Heart left ventricle (tissue), 16 donors: ENCODE measurements at regions not wholly inside any gene's neighbourhood (a gene's known extent, or its start where the extent isn't known, plus 50 kb on each side); places are given as distances from the start of the nearest gene placed in this dataset.

ENCODE experiments used
- ATAC-seq, 4 donors: fragments of 200-7000 bp; cut with Tn5 transposase; one replicate each; pipeline ENCODE4 v1.9.1; 2020 to 2022; ENCODE audit warnings: moderate library complexity in 4 of 4, mild to moderate bottlenecking in 3 of 4, moderate number of reproducible peaks in 1 of 4
- DNase-seq, 5 donors: peaks; one replicate each; pipeline ENCODE4 v3.0.0-alpha.2; 2020
- H3K27ac ChIP-seq, 12 donors: fragments of 200-600 bp; sonication (generic) in 4 of 12; one replicate each; pipeline versions ENCODE4 v1.5.0 to v1.8.0; 2016 to 2022; ENCODE audit warnings: mild to moderate bottlenecking in 2 of 12
- H3K27me3 ChIP-seq, 9 donors: fragments of 200-600 bp; sonication (generic) in 2 of 9; one replicate each; pipeline versions ENCODE4 v1.5.1 to v1.8.0; 2016 to 2022; ENCODE audit warnings: mild to moderate bottlenecking in 3 of 9
- H3K36me3 ChIP-seq, 9 donors: fragments of 200-600 bp; sonication (generic) in 2 of 9; one replicate each; pipeline versions ENCODE4 v1.5.0 to v1.8.0; 2018 to 2022; ENCODE audit warnings: mild to moderate bottlenecking in 2 of 9
- H3K4me1 ChIP-seq, 12 donors: fragments of 200-600 bp; sonication (generic) in 4 of 12; one replicate each; pipeline versions ENCODE4 v1.5.0 to v1.8.0; 2016 to 2022; ENCODE audit warnings: mild to moderate bottlenecking in 3 of 12
- H3K4me3 ChIP-seq, 12 donors: fragments of 200-600 bp; sonication (generic) in 4 of 12; one replicate each; pipeline versions ENCODE4 v1.5.0 to v1.8.0; 2017 to 2022; ENCODE audit warnings: mild to moderate bottlenecking in 9 of 12, moderate library complexity in 4 of 12
- H3K9me3 ChIP-seq, 12 donors: fragments of 200-600 bp; sonication (generic) in 4 of 12; one replicate each; pipeline versions ENCODE4 v1.5.0 to v1.8.0; 2016 to 2022; ENCODE audit warnings: mild to moderate bottlenecking in 1 of 12
- CTCF ChIP-seq, 12 donors: fragments of 200-600 bp; sonication (generic) in 4 of 12; IDR thresholded peaks; one replicate each; pipeline versions ENCODE4 v1.5.0 to v1.8.0; 2018 to 2022; ENCODE audit warnings: antibody characterized with exemption in 12 of 12, mild to moderate bottlenecking in 5 of 12
- POLR2A ChIP-seq, 2 donors: fragments of 450-650 bp; IDR thresholded peaks; one replicate each; pipeline ENCODE4 v1.6.1; 2017; ENCODE audit warnings: antibody characterized with exemption in 2 of 2, mild to moderate bottlenecking in 2 of 2, moderate library complexity in 2 of 2
- WGBS, 4 donors: extraction: QIAGEN DNeasy Blood & Tissue Kit in 2 of 4; methylation state at CpG; one replicate each; pipeline versions ENCODE4 v1.1.5 to v1.1.7; 2013 to 2018; 5-methylcytosine and 5-hydroxymethylcytosine counted together
- intact Hi-C, 10 donors: fragments of 100-400 bp; cut with DNase I; formaldehyde crosslinking; loops; one replicate each; pipeline versions ENCODE4 v1.11.1 to v1.14.2; 2022
- donor health status: ischemic (EF 13 %, LVEDD 7.1; RV severe dilation, severe dysfunction).
- donor health status: healthy with polysubstance abuse.
- donor health status: DM: no; HTN: yes; CAD: no.
- donor health status: DM: no; HTN: no; CAD: no.
- donor health status: ischemic (EF 25% LVEDD 6.9; RV normal size, moderate dysfunction).
- donor health status: ischemic (EF 25% LVEDD 5.7; RV mildly dilated, moderate dysfunction).
- donor health status: healthy.
- donor health status: DM: yes; HTN: yes; CAD: no.
- donor health status: ischemic (EF 35%, LVEDD 5.7; RV mildly dilated, moderate dysfunction).
- donor health status: nonischemic (EF 11% LVEDD 7.7; RV severe dilation, severe dysfunction).
- donor health status: DM: yes; HTN: yes; CAD: no.
- donor health status: PGD.
- donor health status: ischemic (EF 29% LVEDD 5.4; RV normal size, mild dysfunction).
- donor health status: nonischemic (EF 23%, LVEDD 6.1; RV moderate dilation, normal function).

DNA sequence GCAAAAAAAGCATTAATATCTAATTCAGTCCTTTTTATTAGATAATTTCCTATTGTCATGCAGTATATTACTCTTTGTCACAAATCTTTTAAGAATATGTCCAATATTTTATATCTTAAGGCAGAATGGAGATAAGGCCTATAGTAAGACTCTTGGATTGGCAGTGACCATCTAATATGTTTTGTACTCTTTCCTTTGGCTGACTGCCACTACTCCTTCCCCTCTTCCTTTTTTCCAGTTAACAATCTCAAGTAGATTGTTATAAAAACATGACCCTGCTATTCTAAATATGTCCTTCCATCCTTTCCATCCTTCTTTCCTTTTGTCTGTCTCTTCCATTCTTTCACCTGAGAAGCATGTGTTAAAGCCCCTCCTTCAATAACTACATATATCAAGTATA lies 92.8 kb upstream of the TMEM168 start:
- Histone ChIP-seq H3K4me1 (peaks cover 0 to 46% (median 16%) of the 10 kb centered on the region in 12 donors), H3K9me3 (no peaks in the 10 kb centered on the region), H3K36me3 (no peaks in the 10 kb centered on the region), H3K27ac (peak overlapping the region in 1 of 12 donors; percentile 66), H3K4me3 (no peak overlapping the region), H3K27me3 (no peaks in the 10 kb centered on the region)
- TF ChIP-seq POLR2A (IDR thresholded peaks at IDR 0.05): no peak
- TF ChIP-seq CTCF (IDR thresholded peaks at IDR 0.05): no peak
- DNase-seq (no peak), ATAC-seq (no peak)
- intact Hi-C loops: no loop called here

DNA sequence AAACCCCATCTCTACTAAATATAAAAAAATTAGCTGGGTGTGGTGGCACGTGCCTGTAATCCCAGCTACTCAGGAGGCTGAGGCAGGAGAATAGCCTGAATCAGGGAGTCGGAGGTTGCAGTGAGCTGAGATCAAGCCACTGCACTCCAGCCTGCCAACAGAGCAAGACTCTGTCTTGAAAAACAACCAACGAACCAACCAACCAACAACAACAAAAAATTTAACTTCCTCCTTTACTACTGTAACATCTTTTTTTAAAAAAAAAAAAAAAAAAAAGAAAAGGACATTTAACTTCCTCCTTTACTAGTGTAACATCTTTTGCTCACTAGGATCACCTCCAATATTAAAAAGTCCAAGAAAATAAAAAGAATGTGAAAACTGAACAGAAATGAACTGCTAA lies 92.3 kb upstream of the TMEM168 start:
- Histone ChIP-seq H3K4me3 (no peak overlapping the region), H3K27ac (peak overlapping the region in 5 of 12 donors; percentile 0 to 66 (median 23)), H3K36me3 (peaks cover 0 to 4% (median 0%) of the 10 kb centered on the region in 9 donors), H3K27me3 (no peaks in the 10 kb centered on the region), H3K9me3 (no peaks in the 10 kb centered on the region), H3K4me1 (peaks cover 0 to 46% (median 14%) of the 10 kb centered on the region in 12 donors)
- 67 to 75% (median 74%) methylated on average over 3 of the region's 3 CpGs for WGBS, 4 donors
- intact Hi-C loops: no loop called here
- DNase-seq (no peak), ATAC-seq (no peak)
- TF ChIP-seq POLR2A (IDR thresholded peaks at IDR 0.05): no peak
- TF ChIP-seq CTCF (IDR thresholded peaks at IDR 0.05): no peak

DNA sequence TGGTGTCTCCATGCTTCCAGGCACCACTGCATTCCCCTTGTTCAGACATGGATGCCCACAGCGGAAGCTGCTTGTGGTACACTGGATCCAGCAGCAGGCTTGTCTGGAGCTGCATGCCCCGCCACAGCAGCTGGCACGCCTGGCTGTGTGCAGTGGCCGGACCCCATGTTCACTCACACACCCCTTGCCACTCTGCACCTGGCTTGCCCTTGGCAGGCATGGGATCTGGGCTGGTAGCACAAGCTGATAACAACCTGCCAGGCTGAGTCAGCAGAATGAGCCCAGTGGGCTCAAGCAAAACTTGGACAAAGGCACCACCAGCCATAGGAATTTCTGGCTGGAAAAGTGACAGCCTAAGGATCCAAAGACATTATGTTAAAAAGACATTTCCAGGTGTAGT lies 91.8 kb upstream of the TMEM168 start:
- Histone ChIP-seq H3K4me3 (no peak overlapping the region), H3K36me3 (peaks cover 0 to 6% (median 0%) of the 10 kb centered on the region in 9 donors), H3K9me3 (no peaks in the 10 kb centered on the region), H3K4me1 (peaks cover 0 to 41% (median 14%) of the 10 kb centered on the region in 12 donors), H3K27me3 (no peaks in the 10 kb centered on the region), H3K27ac (peak overlapping the region in 5 of 12 donors; percentile 0 to 66 (median 23))
- peak in 2 of 5 donors; percentile 36 to 69 for DNase-seq
- ATAC-seq: peak; percentile 55 to 85 (median 65)
- intact Hi-C loops: no loop called here
- 59 to 67% (median 61%) methylated on average over 3 to 4 of the region's 4 CpGs; no CpG with 5 or more reads in 1 of the 4 donors for WGBS, 4 donors
- TF ChIP-seq CTCF (IDR thresholded peaks at IDR 0.05) (no peak), POLR2A (IDR thresholded peaks at IDR 0.05) (no peak)

- Histone ChIP-seq H3K9me3 (no peaks in the 10 kb centered on the region), H3K27me3 (no peaks in the 10 kb centered on the region), H3K36me3 (peaks cover 0 to 6% (median 0%) of the 10 kb centered on the region in 9 donors), H3K4me1 (peaks cover 0 to 40% (median 14%) of the 10 kb centered on the region in 12 donors), H3K4me3 (no peak overlapping the region), H3K27ac (no peak overlapping the region)
- WGBS, 4 donors: 91 to 95% (median 93%) methylated on average over 7 to 10 of the region's 10 CpGs
- ATAC-seq: peak in 1 of 4 donors; percentile 35
- intact Hi-C loops: no loop called here
- DNase-seq: no peak
- TF ChIP-seq POLR2A (IDR thresholded peaks at IDR 0.05): no peak
- no peak for TF ChIP-seq CTCF (IDR thresholded peaks at IDR 0.05)
These were observed 90.7 kb upstream of the TMEM168 start for GRCh38 chr7:112880818-112881418.
